ENCODE measurements at regions not wholly inside any gene's neighbourhood (a gene's known extent, or its start where the extent isn't known, plus 50 kb on each side); places are given as distances from the start of the nearest gene placed in this dataset.
"Not testable (repeated sequence)": the region's sequence is repeated elsewhere in the genome, so short reads cannot be mapped to it uniquely, and the experiment has no call there.

GRCh38 chr10:64430690-64431323, 909.6 kb downstream of the REEP3 start:
- Mint-ChIP-seq H3K9me3 (peaks cover 5% of the 10 kb centered on the region), H3K27ac (no peak overlapping the region), H3K4me1 (no peaks in the 10 kb centered on the region), H3K4me3 (no peak overlapping the region), H3K36me3 (no peaks in the 10 kb centered on the region), H3K27me3 (ENCODE audit: low read depth) (no peaks in the 10 kb centered on the region)
- no peak for DNase-seq (ENCODE audit: low spot score in 2 of 2, unreplicated experiment in 2 of 2)
- TF ChIP-seq, protein P1, sequence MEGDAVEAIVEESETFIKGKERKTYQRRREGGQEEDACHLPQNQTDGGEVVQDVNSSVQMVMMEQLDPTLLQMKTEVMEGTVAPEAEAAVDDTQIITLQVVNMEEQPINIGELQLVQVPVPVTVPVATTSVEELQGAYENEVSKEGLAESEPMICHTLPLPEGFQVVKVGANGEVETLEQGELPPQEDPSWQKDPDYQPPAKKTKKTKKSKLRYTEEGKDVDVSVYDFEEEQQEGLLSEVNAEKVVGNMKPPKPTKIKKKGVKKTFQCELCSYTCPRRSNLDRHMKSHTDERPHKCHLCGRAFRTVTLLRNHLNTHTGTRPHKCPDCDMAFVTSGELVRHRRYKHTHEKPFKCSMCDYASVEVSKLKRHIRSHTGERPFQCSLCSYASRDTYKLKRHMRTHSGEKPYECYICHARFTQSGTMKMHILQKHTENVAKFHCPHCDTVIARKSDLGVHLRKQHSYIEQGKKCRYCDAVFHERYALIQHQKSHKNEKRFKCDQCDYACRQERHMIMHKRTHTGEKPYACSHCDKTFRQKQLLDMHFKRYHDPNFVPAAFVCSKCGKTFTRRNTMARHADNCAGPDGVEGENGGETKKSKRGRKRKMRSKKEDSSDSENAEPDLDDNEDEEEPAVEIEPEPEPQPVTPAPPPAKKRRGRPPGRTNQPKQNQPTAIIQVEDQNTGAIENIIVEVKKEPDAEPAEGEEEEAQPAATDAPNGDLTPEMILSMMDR (IDR thresholded peaks at IDR 0.05; ENCODE audit: unreplicated experiment) = no peak

DNA sequence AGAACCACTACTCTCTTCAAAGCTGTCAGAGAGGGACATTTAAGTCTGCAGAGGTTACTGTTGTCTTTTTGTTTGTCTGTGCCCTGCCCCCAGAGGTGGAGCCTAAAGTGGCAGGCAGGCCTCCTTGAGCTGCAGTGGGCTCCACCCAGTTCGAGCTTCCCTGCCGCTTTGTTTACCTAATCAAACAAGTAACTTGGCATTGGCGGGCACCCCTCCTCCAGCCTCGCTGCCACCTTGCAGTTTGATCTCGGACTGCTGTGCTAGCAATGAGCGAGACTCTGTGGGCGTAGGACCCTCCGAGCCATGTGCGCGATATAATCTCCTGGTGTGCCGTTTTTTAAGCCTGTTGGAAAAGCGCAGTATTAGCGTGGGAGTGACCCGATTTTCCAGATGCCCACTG, 920.7 kb downstream of the REEP3 start:
- H3K9me3 Mint-ChIP-seq = peaks cover 20% of the 10 kb centered on the region
- not testable (repeated sequence) for H3K27me3 Mint-ChIP-seq (ENCODE audit: low read depth); H3K4me3 Mint-ChIP-seq; H3K36me3 Mint-ChIP-seq; H3K27ac Mint-ChIP-seq; DNase-seq (ENCODE audit: low spot score in 2 of 2, unreplicated experiment in 2 of 2); H3K4me1 Mint-ChIP-seq

GRCh38 chr10:64444163-64444562, 923.0 kb downstream of the REEP3 start:
- TF ChIP-seq, protein P1 (IDR thresholded peaks at IDR 0.05; ENCODE audit: unreplicated experiment) = no peak
- no peak overlapping the region for H3K27ac Mint-ChIP-seq

GRCh38 chr10:64444564-64444963, 923.4 kb downstream of the REEP3 start:
- no peaks in the 10 kb centered on the region for H3K4me1 Mint-ChIP-seq
- no peak overlapping the region for H3K4me3 Mint-ChIP-seq
- TF ChIP-seq, protein P1 (IDR thresholded peaks at IDR 0.05; ENCODE audit: unreplicated experiment) = no peak
- no peak overlapping the region for H3K27ac Mint-ChIP-seq
- peaks cover 9% of the 10 kb centered on the region for H3K9me3 Mint-ChIP-seq
- DNase-seq (ENCODE audit: low spot score in 2 of 2, unreplicated experiment in 2 of 2) = no peak
- no peaks in the 10 kb centered on the region for H3K36me3 Mint-ChIP-seq
- no peaks in the 10 kb centered on the region for H3K27me3 Mint-ChIP-seq (ENCODE audit: low read depth)

More at GRCh38 chr10:64444163-64444562, 923.0 kb downstream of the REEP3 start:
- no peak overlapping the region for H3K4me3 Mint-ChIP-seq
- peaks cover 13% of the 10 kb centered on the region for H3K9me3 Mint-ChIP-seq
- DNase-seq (ENCODE audit: low spot score in 2 of 2, unreplicated experiment in 2 of 2) = no peak
- H3K27me3 Mint-ChIP-seq (ENCODE audit: low read depth) = no peaks in the 10 kb centered on the region
- H3K36me3 Mint-ChIP-seq = no peaks in the 10 kb centered on the region
- H3K4me1 Mint-ChIP-seq = no peaks in the 10 kb centered on the region

- Mint-ChIP-seq H3K9me3 (peaks cover 19% of the 10 kb centered on the region), H3K27ac (no peak overlapping the region)
- no peak for DNase-seq (ENCODE audit: low spot score in 2 of 2, unreplicated experiment in 2 of 2)
Measured at GRCh38 chr10:64449603-64450002, 928.4 kb downstream of the REEP3 start.

GRCh38 chr10:64450312-64450711, 929.1 kb downstream of the REEP3 start:
- no peak overlapping the region for H3K4me3 Mint-ChIP-seq
- H3K9me3 Mint-ChIP-seq = peaks cover 19% of the 10 kb centered on the region
- no peaks in the 10 kb centered on the region for H3K27me3 Mint-ChIP-seq (ENCODE audit: low read depth)
- DNase-seq (ENCODE audit: low spot score in 2 of 2, unreplicated experiment in 2 of 2) = no peak
- TF ChIP-seq, protein P1 (IDR thresholded peaks at IDR 0.05; ENCODE audit: unreplicated experiment) = no peak
- H3K27ac Mint-ChIP-seq = no peak overlapping the region
- H3K4me1 Mint-ChIP-seq = no peaks in the 10 kb centered on the region
- peaks cover 2% of the 10 kb centered on the region for H3K36me3 Mint-ChIP-seq

More at GRCh38 chr10:64449603-64450002, 928.4 kb downstream of the REEP3 start:
- TF ChIP-seq, protein P1 (IDR thresholded peaks at IDR 0.05; ENCODE audit: unreplicated experiment) = no peak
- peaks cover 2% of the 10 kb centered on the region for H3K36me3 Mint-ChIP-seq
- no peak overlapping the region for H3K4me3 Mint-ChIP-seq
- no peaks in the 10 kb centered on the region for H3K4me1 Mint-ChIP-seq
- H3K27me3 Mint-ChIP-seq (ENCODE audit: low read depth) = no peaks in the 10 kb centered on the region

Data from mesothelial cell of epicardium (in vitro differentiated cells).